ENCODE measurements at regions not wholly inside any gene's neighbourhood (a gene's known extent, or its start where the extent isn't known, plus 50 kb on each side); places are given as distances from the start of the nearest gene placed in this dataset.
A peak's percentile ranks its signal among the peaks of the same experiment; 100 is the strongest.

DNA sequence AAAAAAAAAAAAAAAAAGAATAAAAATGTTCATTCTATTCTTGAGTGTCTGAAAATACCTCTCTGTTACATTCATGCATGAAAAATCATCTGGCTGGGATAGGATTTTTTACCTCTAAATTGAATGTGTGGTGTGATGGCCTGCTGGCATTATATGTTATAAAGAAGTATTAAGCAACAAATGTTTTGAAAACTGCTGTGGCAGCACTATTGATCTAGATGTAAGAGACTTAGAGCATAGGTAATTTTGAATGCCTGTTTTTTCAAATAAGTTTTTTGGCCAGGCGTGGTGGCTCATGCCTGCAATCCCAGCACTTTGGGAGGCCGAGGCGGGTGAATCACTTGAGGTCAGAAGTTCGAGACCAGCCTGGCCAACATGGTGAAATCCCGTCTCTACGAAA is 147.0 kb upstream of the LINC00305 start:
- TF ChIP-seq, protein P1, sequence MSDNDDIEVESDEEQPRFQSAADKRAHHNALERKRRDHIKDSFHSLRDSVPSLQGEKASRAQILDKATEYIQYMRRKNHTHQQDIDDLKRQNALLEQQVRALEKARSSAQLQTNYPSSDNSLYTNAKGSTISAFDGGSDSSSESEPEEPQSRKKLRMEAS (IDR thresholded peaks at IDR 0.05), result no peak
- TF ChIP-seq POLR2A (IDR thresholded peaks at IDR 0.05; ENCODE audit: low read length) (no peak), POLR2AphosphoS2 (conservative IDR thresholded peaks at IDR 0.05; ENCODE audit: low read length) (no peak), CHD2 (IDR thresholded peaks at IDR 0.05; ENCODE audit: low read length, partially characterized antibody) (no peak), EP300 (IDR thresholded peaks at IDR 0.05) (no peak), RCOR1 (IDR thresholded peaks at IDR 0.05; ENCODE audit: low read depth, low read length) (no peak), ZFP36 (IDR thresholded peaks at IDR 0.05; ENCODE audit: borderline replicate concordance, partially characterized antibody) (no peak), MAFK (IDR thresholded peaks at IDR 0.05; ENCODE audit: partially characterized antibody) (peak; percentile 52), MAZ (IDR thresholded peaks at IDR 0.05; ENCODE audit: borderline replicate concordance, low read depth, low read length) (no peak)
- TF ChIP-seq, protein P2, sequence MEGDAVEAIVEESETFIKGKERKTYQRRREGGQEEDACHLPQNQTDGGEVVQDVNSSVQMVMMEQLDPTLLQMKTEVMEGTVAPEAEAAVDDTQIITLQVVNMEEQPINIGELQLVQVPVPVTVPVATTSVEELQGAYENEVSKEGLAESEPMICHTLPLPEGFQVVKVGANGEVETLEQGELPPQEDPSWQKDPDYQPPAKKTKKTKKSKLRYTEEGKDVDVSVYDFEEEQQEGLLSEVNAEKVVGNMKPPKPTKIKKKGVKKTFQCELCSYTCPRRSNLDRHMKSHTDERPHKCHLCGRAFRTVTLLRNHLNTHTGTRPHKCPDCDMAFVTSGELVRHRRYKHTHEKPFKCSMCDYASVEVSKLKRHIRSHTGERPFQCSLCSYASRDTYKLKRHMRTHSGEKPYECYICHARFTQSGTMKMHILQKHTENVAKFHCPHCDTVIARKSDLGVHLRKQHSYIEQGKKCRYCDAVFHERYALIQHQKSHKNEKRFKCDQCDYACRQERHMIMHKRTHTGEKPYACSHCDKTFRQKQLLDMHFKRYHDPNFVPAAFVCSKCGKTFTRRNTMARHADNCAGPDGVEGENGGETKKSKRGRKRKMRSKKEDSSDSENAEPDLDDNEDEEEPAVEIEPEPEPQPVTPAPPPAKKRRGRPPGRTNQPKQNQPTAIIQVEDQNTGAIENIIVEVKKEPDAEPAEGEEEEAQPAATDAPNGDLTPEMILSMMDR (IDR thresholded peaks at IDR 0.05), result no peak
- TF ChIP-seq, protein P3, sequence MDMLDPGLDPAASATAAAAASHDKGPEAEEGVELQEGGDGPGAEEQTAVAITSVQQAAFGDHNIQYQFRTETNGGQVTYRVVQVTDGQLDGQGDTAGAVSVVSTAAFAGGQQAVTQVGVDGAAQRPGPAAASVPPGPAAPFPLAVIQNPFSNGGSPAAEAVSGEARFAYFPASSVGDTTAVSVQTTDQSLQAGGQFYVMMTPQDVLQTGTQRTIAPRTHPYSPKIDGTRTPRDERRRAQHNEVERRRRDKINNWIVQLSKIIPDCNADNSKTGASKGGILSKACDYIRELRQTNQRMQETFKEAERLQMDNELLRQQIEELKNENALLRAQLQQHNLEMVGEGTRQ (IDR thresholded peaks at IDR 0.05), result no peak
- TF ChIP-seq, protein P4, sequence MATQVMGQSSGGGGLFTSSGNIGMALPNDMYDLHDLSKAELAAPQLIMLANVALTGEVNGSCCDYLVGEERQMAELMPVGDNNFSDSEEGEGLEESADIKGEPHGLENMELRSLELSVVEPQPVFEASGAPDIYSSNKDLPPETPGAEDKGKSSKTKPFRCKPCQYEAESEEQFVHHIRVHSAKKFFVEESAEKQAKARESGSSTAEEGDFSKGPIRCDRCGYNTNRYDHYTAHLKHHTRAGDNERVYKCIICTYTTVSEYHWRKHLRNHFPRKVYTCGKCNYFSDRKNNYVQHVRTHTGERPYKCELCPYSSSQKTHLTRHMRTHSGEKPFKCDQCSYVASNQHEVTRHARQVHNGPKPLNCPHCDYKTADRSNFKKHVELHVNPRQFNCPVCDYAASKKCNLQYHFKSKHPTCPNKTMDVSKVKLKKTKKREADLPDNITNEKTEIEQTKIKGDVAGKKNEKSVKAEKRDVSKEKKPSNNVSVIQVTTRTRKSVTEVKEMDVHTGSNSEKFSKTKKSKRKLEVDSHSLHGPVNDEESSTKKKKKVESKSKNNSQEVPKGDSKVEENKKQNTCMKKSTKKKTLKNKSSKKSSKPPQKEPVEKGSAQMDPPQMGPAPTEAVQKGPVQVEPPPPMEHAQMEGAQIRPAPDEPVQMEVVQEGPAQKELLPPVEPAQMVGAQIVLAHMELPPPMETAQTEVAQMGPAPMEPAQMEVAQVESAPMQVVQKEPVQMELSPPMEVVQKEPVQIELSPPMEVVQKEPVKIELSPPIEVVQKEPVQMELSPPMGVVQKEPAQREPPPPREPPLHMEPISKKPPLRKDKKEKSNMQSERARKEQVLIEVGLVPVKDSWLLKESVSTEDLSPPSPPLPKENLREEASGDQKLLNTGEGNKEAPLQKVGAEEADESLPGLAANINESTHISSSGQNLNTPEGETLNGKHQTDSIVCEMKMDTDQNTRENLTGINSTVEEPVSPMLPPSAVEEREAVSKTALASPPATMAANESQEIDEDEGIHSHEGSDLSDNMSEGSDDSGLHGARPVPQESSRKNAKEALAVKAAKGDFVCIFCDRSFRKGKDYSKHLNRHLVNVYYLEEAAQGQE (IDR thresholded peaks at IDR 0.05), result no peak
- TF ChIP-seq, protein P5, sequence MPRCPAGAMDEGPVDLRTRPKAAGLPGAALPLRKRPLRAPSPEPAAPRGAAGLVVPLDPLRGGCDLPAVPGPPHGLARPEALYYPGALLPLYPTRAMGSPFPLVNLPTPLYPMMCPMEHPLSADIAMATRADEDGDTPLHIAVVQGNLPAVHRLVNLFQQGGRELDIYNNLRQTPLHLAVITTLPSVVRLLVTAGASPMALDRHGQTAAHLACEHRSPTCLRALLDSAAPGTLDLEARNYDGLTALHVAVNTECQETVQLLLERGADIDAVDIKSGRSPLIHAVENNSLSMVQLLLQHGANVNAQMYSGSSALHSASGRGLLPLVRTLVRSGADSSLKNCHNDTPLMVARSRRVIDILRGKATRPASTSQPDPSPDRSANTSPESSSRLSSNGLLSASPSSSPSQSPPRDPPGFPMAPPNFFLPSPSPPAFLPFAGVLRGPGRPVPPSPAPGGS (IDR thresholded peaks at IDR 0.05), result no peak
